ENCODE measurements at regions not wholly inside any gene's neighbourhood (a gene's known extent, or its start where the extent isn't known, plus 50 kb on each side); places are given as distances from the start of the nearest gene placed in this dataset.
"Not testable (repeated sequence)": the region's sequence is repeated elsewhere in the genome, so short reads cannot be mapped to it uniquely, and the experiment has no call there.

- in situ Hi-C loops (cut with MboI; ENCODE audit: low sequenced_read_pairs), result loop anchor here (25.0 kb wide), 1 partner anchor 92 kb away; no protein-coding TSS in a partner anchor
These were observed 611.5 kb downstream of the KCNJ18 start for GRCh38 chr17:22303865-22304264.

- in situ Hi-C loops (cut with MboI; ENCODE audit: low sequenced_read_pairs), result loop anchor here (25.0 kb wide), 1 partner anchor 92 kb away; no protein-coding TSS in a partner anchor
These were observed 612.5 kb downstream of the KCNJ18 start for GRCh38 chr17:22304667-22305303.

GRCh38 chr17:22305356-22306071 lies 613.2 kb downstream of the KCNJ18 start:
- in situ Hi-C loops (cut with MboI; ENCODE audit: low sequenced_read_pairs), result loop anchor here (25.0 kb wide), 1 partner anchor 93 kb away; no protein-coding TSS in a partner anchor

GRCh38 chr17:22310292-22310691 lies 618.0 kb downstream of the KCNJ18 start:
- in situ Hi-C loops (cut with MboI; ENCODE audit: low sequenced_read_pairs), result loop anchor here (25.0 kb wide), 1 partner anchor 98 kb away; no protein-coding TSS in a partner anchor

GRCh38 chr17:22310717-22311686 lies 618.7 kb downstream of the KCNJ18 start:
- in situ Hi-C loops (cut with MboI; ENCODE audit: low sequenced_read_pairs), result loop anchor here (25.0 kb wide), 1 partner anchor 99 kb away; no protein-coding TSS in a partner anchor

- in situ Hi-C loops (cut with MboI; ENCODE audit: low sequenced_read_pairs), result loop anchor here (25.0 kb wide), 1 partner anchor 109 kb away; no protein-coding TSS in a partner anchor
These were observed 628.7 kb downstream of the KCNJ18 start for GRCh38 chr17:22321001-22321400.

- in situ Hi-C loops (cut with MboI; ENCODE audit: low sequenced_read_pairs), result loop anchor here (25.0 kb wide), 1 partner anchor 111 kb away; no protein-coding TSS in a partner anchor
These were observed 630.7 kb downstream of the KCNJ18 start for GRCh38 chr17:22322893-22323550.

GRCh38 chr17:22337467-22337866 lies 645.1 kb downstream of the KCNJ18 start:
- in situ Hi-C loops (cut with MboI; ENCODE audit: low sequenced_read_pairs), result no loop called here

GRCh38 chr17:22356603-22357002 lies 664.3 kb downstream of the KCNJ18 start:
- in situ Hi-C loops (cut with MboI; ENCODE audit: low sequenced_read_pairs), result not testable (repeated sequence)

GRCh38 chr17:22370988-22371387 lies 678.7 kb downstream of the KCNJ18 start:
- in situ Hi-C loops (cut with MboI; ENCODE audit: low sequenced_read_pairs), result not testable (repeated sequence)

- in situ Hi-C loops (cut with MboI; ENCODE audit: low sequenced_read_pairs), result no loop called here
These were observed 681.6 kb downstream of the KCNJ18 start for GRCh38 chr17:22373911-22374310.

- in situ Hi-C loops (cut with MboI; ENCODE audit: low sequenced_read_pairs), result no loop called here
These were observed 682.4 kb downstream of the KCNJ18 start for GRCh38 chr17:22374741-22375140.

GRCh38 chr17:22376747-22377146 lies 684.4 kb downstream of the KCNJ18 start:
- in situ Hi-C loops (cut with MboI; ENCODE audit: low sequenced_read_pairs), result not testable (repeated sequence)

- in situ Hi-C loops (cut with MboI; ENCODE audit: low sequenced_read_pairs), result not testable (repeated sequence)
These were observed 686.4 kb downstream of the KCNJ18 start for GRCh38 chr17:22378748-22379147.

- in situ Hi-C loops (cut with MboI; ENCODE audit: low sequenced_read_pairs), result not testable (repeated sequence)
These were observed 689.3 kb downstream of the KCNJ18 start for GRCh38 chr17:22381589-22381988.

GRCh38 chr17:22383772-22384460 lies 691.6 kb downstream of the KCNJ18 start:
- in situ Hi-C loops (cut with MboI; ENCODE audit: low sequenced_read_pairs), result not testable (repeated sequence)

- in situ Hi-C loops (cut with MboI; ENCODE audit: low sequenced_read_pairs), result not testable (repeated sequence)
These were observed 692.1 kb downstream of the KCNJ18 start for GRCh38 chr17:22384461-22384800.

- in situ Hi-C loops (cut with MboI; ENCODE audit: low sequenced_read_pairs), result not testable (repeated sequence)
These were observed 706.1 kb downstream of the KCNJ18 start for GRCh38 chr17:22398446-22398845.

- in situ Hi-C loops (cut with MboI; ENCODE audit: low sequenced_read_pairs), result not testable (repeated sequence)
These were observed 706.7 kb downstream of the KCNJ18 start for GRCh38 chr17:22399037-22399436.

- in situ Hi-C loops (cut with MboI; ENCODE audit: low sequenced_read_pairs), result not testable (repeated sequence)
These were observed 712.8 kb downstream of the KCNJ18 start for GRCh38 chr17:22405080-22405479.
